ENCODE measurements at regions not wholly inside any gene's neighbourhood (a gene's known extent, or its start where the extent isn't known, plus 50 kb on each side); places are given as distances from the start of the nearest gene placed in this dataset.

DNA sequence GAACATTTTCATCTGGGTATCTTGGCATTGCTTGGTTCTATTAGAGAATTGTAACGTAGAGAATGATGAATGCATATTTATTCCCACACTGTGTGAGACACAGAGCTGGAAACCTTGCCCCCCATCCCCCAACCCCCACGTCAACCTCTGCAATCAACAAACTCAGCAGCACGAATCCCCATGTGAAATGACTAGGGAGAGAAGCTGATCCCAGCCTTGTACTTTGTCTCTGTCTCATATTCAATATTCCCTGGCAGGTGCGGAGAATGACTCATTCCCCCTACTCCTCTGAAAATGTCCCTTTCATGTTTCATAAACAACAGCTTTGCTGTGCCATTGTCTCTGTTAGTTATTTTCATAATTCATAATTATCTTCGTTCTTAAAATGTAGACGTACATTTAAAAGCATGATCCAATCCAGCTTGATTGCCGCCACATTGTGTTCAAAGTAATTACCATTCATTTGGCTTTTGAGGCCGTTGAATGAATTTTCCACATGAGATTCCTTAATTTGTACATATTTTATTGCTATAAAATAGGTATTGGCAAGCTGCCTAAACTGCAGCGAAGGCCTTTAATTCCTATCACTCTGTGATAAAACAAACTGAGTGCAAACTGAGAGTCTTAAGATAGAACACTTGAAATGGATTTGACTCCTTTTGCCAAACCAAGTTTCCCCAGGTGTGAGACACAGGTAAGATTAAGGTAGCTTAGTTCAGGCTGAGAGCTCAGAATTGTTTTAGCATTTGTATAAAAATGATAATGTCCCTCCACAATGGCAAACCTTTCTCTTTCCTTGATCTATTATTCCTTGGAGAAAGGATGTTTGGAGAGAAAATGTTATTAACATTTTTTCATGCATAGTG is 920.2 kb downstream of the TYW1 start (continued):
- TF ChIP-seq, protein P1, sequence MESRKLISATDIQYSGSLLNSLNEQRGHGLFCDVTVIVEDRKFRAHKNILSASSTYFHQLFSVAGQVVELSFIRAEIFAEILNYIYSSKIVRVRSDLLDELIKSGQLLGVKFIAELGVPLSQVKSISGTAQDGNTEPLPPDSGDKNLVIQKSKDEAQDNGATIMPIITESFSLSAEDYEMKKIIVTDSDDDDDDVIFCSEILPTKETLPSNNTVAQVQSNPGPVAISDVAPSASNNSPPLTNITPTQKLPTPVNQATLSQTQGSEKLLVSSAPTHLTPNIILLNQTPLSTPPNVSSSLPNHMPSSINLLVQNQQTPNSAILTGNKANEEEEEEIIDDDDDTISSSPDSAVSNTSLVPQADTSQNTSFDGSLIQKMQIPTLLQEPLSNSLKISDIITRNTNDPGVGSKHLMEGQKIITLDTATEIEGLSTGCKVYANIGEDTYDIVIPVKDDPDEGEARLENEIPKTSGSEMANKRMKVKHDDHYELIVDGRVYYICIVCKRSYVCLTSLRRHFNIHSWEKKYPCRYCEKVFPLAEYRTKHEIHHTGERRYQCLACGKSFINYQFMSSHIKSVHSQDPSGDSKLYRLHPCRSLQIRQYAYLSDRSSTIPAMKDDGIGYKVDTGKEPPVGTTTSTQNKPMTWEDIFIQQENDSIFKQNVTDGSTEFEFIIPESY (IDR thresholded peaks at IDR 0.05): no peak

DNA sequence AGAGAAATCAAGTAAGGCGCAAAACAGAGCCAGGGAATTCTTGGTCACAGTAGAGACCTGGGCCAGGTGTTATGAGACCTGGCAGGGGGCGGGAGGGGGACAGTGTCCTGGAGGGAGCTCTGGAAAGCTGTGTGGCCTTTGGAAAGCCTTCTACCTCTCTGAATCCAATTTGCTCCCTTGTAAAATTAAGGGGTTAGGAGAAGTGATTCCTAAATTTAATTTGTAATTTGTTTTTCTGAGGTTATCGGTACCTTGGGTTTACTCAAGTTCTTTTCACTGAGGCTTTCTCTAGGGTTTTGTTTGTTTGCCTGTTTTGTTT is 920.8 kb downstream of the TYW1 start:
- WGBS: 90% methylated on average over 3 of the region's 3 CpGs
- Histone ChIP-seq H3K27me3 (ENCODE audit: control insufficient read depth in 4 of 4, insufficient read depth in 4 of 4, low read length in 3 of 4) (no peaks in the 10 kb centered on the region), H3K9ac (ENCODE audit: low read depth in 1 of 2, low read length in 2 of 2) (no peak overlapping the region), H3K4me3 (ENCODE audit: low read depth in 1 of 3, low read length in 3 of 3) (no peak overlapping the region), H3K9me3 (ENCODE audit: control insufficient read depth in 4 of 4, low read length in 3 of 4) (peaks cover 0 to 6% (median 3%) of the 10 kb centered on the region in 4 donors), H3K36me3 (ENCODE audit: control insufficient read depth in 4 of 4, insufficient read depth in 3 of 4, low read depth in 1 of 4, low read length in 3 of 4) (no peaks in the 10 kb centered on the region), H3K27ac (ENCODE audit: low read depth in 1 of 2, low read length in 2 of 2) (no peak overlapping the region), H3K4me1 (ENCODE audit: control insufficient read depth in 4 of 4, insufficient read depth in 4 of 4, low read length in 3 of 4) (no peaks in the 10 kb centered on the region)
- TF ChIP-seq, protein P2, sequence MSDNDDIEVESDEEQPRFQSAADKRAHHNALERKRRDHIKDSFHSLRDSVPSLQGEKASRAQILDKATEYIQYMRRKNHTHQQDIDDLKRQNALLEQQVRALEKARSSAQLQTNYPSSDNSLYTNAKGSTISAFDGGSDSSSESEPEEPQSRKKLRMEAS (IDR thresholded peaks at IDR 0.05): no peak
- TF ChIP-seq NR2F2 (IDR thresholded peaks at IDR 0.05) (no peak), EGR1 (IDR thresholded peaks at IDR 0.05; ENCODE audit: low read depth in 2 of 2) (no peak), YY1 (IDR thresholded peaks at IDR 0.05) (no peak), RAD21 (IDR thresholded peaks at IDR 0.05) (no peak), HNF4G (IDR thresholded peaks at IDR 0.05) (no peak), JUND (IDR thresholded peaks at IDR 0.05) (no peak)
- TF ChIP-seq, protein P3, sequence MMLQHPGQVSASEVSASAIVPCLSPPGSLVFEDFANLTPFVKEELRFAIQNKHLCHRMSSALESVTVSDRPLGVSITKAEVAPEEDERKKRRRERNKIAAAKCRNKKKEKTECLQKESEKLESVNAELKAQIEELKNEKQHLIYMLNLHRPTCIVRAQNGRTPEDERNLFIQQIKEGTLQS (IDR thresholded peaks at IDR 0.05): no peak
- TF ChIP-seq, protein P1 (IDR thresholded peaks at IDR 0.05): no peak
- DNase-seq (ENCODE audit: low spot score): no peak

DNA sequence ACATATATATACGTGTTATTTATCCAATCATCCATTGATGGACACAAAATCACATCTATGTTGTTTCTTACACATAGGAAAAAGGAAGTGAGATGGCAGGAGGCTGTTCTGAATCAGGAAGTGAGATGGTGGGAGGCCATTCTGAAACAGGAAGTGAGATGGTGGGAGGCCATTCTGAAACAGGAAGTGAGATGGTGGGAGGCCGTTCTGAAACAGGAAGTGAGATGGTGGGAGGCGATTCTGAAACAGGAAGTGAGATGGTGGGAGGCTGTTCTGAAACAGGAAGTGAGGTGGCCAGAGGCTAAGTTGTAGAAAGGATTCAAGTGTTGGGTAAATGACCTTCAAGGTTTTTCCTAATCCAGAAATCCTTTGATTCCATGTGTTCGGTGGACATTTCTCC is 921.5 kb downstream of the TYW1 start:
- Histone ChIP-seq H3K27ac (ENCODE audit: low read depth in 1 of 2, low read length in 2 of 2) (no peak overlapping the region), H3K27me3 (ENCODE audit: control insufficient read depth in 4 of 4, insufficient read depth in 4 of 4, low read length in 3 of 4) (no peaks in the 10 kb centered on the region), H3K9me3 (ENCODE audit: control insufficient read depth in 4 of 4, low read length in 3 of 4) (peaks cover 0 to 6% (median 3%) of the 10 kb centered on the region in 4 donors), H3K4me1 (ENCODE audit: control insufficient read depth in 4 of 4, insufficient read depth in 4 of 4, low read length in 3 of 4) (no peaks in the 10 kb centered on the region), H3K9ac (ENCODE audit: low read depth in 1 of 2, low read length in 2 of 2) (no peak overlapping the region), H3K4me3 (ENCODE audit: low read depth in 1 of 3, low read length in 3 of 3) (no peak overlapping the region), H3K36me3 (ENCODE audit: control insufficient read depth in 4 of 4, insufficient read depth in 3 of 4, low read depth in 1 of 4, low read length in 3 of 4) (no peaks in the 10 kb centered on the region)
- 79% methylated on average over 4 of the region's 4 CpGs for WGBS
- no peak for TF ChIP-seq YY1 (IDR thresholded peaks at IDR 0.05)
- TF ChIP-seq GABPA (IDR thresholded peaks at IDR 0.05 in 1 of 2, conservative IDR thresholded peaks at IDR 0.05 in 1 of 2): peak; percentile 28 to 35
- no peak for DNase-seq (ENCODE audit: low spot score)

DNA sequence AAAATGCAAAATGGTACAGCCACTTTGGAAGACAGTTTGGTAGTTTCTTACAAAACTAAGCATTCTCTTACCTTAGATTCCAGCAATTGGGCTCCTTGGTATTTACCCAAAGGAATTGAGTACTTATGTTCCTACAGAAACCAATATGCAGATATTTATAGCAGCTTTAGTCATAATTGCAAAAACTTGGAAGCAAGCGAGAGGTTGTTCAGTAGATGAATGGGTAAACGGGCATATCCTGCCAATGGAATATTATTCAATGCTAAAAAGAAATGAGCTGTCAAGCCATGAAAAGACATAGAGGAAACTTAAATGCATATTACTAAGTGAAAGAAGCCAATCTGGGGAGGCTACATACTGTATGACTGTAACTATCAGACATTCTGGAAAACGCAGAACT is 926.7 kb downstream of the TYW1 start:
- H3K27me3 ChIP-seq (ENCODE audit: control insufficient read depth in 4 of 4, insufficient read depth in 4 of 4, low read length in 3 of 4): no peaks in the 10 kb centered on the region
- H3K27ac ChIP-seq (ENCODE audit: low read depth in 1 of 2, low read length in 2 of 2): no peak overlapping the region
- no peak for DNase-seq (ENCODE audit: low spot score)
- no peak overlapping the region for H3K4me3 ChIP-seq (ENCODE audit: low read depth in 1 of 3, low read length in 3 of 3)
- peaks cover 0 to 5% (median 2%) of the 10 kb centered on the region in 4 donors for H3K9me3 ChIP-seq (ENCODE audit: control insufficient read depth in 4 of 4, low read length in 3 of 4)
- no peaks in the 10 kb centered on the region for H3K36me3 ChIP-seq (ENCODE audit: control insufficient read depth in 4 of 4, insufficient read depth in 3 of 4, low read depth in 1 of 4, low read length in 3 of 4)
- 92% methylated on average over 3 of the region's 3 CpGs for WGBS
- TF ChIP-seq FOXA2 (IDR thresholded peaks at IDR 0.05): no peak
- TF ChIP-seq RAD21 (IDR thresholded peaks at IDR 0.05): no peak
- no peak for TF ChIP-seq EGR1 (IDR thresholded peaks at IDR 0.05; ENCODE audit: low read depth in 2 of 2)
- TF ChIP-seq FOXA1 (IDR thresholded peaks at IDR 0.05): no peak
- TF ChIP-seq HNF4G (IDR thresholded peaks at IDR 0.05): no peak
- TF ChIP-seq GABPA (IDR thresholded peaks at IDR 0.05 in 1 of 2, conservative IDR thresholded peaks at IDR 0.05 in 1 of 2): no peak
- TF ChIP-seq, protein P3 (IDR thresholded peaks at IDR 0.05): no peak
- TF ChIP-seq, protein P4, sequence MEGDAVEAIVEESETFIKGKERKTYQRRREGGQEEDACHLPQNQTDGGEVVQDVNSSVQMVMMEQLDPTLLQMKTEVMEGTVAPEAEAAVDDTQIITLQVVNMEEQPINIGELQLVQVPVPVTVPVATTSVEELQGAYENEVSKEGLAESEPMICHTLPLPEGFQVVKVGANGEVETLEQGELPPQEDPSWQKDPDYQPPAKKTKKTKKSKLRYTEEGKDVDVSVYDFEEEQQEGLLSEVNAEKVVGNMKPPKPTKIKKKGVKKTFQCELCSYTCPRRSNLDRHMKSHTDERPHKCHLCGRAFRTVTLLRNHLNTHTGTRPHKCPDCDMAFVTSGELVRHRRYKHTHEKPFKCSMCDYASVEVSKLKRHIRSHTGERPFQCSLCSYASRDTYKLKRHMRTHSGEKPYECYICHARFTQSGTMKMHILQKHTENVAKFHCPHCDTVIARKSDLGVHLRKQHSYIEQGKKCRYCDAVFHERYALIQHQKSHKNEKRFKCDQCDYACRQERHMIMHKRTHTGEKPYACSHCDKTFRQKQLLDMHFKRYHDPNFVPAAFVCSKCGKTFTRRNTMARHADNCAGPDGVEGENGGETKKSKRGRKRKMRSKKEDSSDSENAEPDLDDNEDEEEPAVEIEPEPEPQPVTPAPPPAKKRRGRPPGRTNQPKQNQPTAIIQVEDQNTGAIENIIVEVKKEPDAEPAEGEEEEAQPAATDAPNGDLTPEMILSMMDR (IDR thresholded peaks at IDR 0.05; ENCODE audit: low read depth, low read length, missing input control): no peak
- TF ChIP-seq, protein P2 (IDR thresholded peaks at IDR 0.05): no peak
- no peak overlapping the region for H3K9ac ChIP-seq (ENCODE audit: low read depth in 1 of 2, low read length in 2 of 2)
- H3K4me1 ChIP-seq (ENCODE audit: control insufficient read depth in 4 of 4, insufficient read depth in 4 of 4, low read length in 3 of 4): no peaks in the 10 kb centered on the region
